ENCODE measurements at regions not wholly inside any gene's neighbourhood (a gene's known extent, or its start where the extent isn't known, plus 50 kb on each side); places are given as distances from the start of the nearest gene placed in this dataset.

- TF ChIP-seq RAD21 (IDR thresholded peaks at IDR 0.05; ENCODE audit: low read depth) (no peak), CEBPB (IDR thresholded peaks at IDR 0.05) (no peak), REST (IDR thresholded peaks at IDR 0.05; ENCODE audit: low read depth) (no peak), USF1 (IDR thresholded peaks at IDR 0.05) (no peak), EGR1 (IDR thresholded peaks at IDR 0.05) (no peak), CREB1 (IDR thresholded peaks at IDR 0.05; ENCODE audit: low read depth) (no peak), TAF1 (IDR thresholded peaks at IDR 0.05; ENCODE audit: low read depth) (no peak), EP300 (IDR thresholded peaks at IDR 0.05; ENCODE audit: borderline replicate concordance) (no peak), YY1 (IDR thresholded peaks at IDR 0.05; ENCODE audit: low read depth) (no peak)
These were observed 1097.4 kb upstream of the TMEM132C start for GRCh38 chr12:127169321-127170181.
